HG02610 (cell line): ENCODE measurements at regions not wholly inside any gene's neighbourhood (a gene's known extent, or its start where the extent isn't known, plus 50 kb on each side); places are given as distances from the start of the nearest gene placed in this dataset.
A peak's percentile ranks its signal among the peaks of the same experiment; 100 is the strongest.
"Not testable (repeated sequence)": the region's sequence is repeated elsewhere in the genome, so short reads cannot be mapped to it uniquely, and the experiment has no call there.

Experiments used
- ATAC-seq: cut with Tn5 transposase; IDR thresholded peaks from one replicate; pipeline ENCODE4 v1.9.1; 2021; ENCODE audit warnings: mild to moderate bottlenecking, moderate library complexity; ENCODE audit not compliant: unreplicated experiment

GRCh38 chr10:37067576-37067975 lies 57.8 kb upstream of the ANKRD30A start:
- no peak for ATAC-seq

GRCh38 chr10:37062296-37062695 lies 63.1 kb upstream of the ANKRD30A start:
- not testable (repeated sequence) for ATAC-seq

GRCh38 chr10:37057261-37057660 lies 68.1 kb upstream of the ANKRD30A start:
- no peak for ATAC-seq

- ATAC-seq = no peak
These were observed 71.9 kb upstream of the ANKRD30A start for GRCh38 chr10:37053476-37053875.

- not testable (repeated sequence) for ATAC-seq
These were observed 75.4 kb upstream of the ANKRD30A start for GRCh38 chr10:37049982-37050381.

- not testable (repeated sequence) for ATAC-seq
These were observed 81.1 kb upstream of the ANKRD30A start for GRCh38 chr10:37044319-37044718.

- ATAC-seq = no peak
These were observed 89.5 kb upstream of the ANKRD30A start for GRCh38 chr10:37035853-37036252.

GRCh38 chr10:37015498-37015897 lies 109.9 kb upstream of the ANKRD30A start:
- ATAC-seq = no peak

GRCh38 chr10:37010741-37011140 lies 114.7 kb upstream of the ANKRD30A start:
- ATAC-seq = no peak

- not testable (repeated sequence) for ATAC-seq
These were observed 117.1 kb upstream of the ANKRD30A start for GRCh38 chr10:37008276-37008675.

GRCh38 chr10:37003126-37003525 lies 122.3 kb upstream of the ANKRD30A start:
- no peak for ATAC-seq

- not testable (repeated sequence) for ATAC-seq
These were observed 129.6 kb upstream of the ANKRD30A start for GRCh38 chr10:36995806-36996205.

- no peak for ATAC-seq
These were observed 130.5 kb upstream of the ANKRD30A start for GRCh38 chr10:36994886-36995285.

GRCh38 chr10:36989233-36989632 lies 136.2 kb upstream of the ANKRD30A start:
- ATAC-seq = no peak

GRCh38 chr10:36946598-36946997 lies 178.8 kb upstream of the ANKRD30A start:
- no peak for ATAC-seq

- no peak for ATAC-seq
These were observed 181.9 kb upstream of the ANKRD30A start for GRCh38 chr10:36943544-36943943.

GRCh38 chr10:36942616-36943015 lies 182.8 kb upstream of the ANKRD30A start:
- ATAC-seq = no peak

- no peak for ATAC-seq
These were observed 222.4 kb upstream of the ANKRD30A start for GRCh38 chr10:36903040-36903439.

- no peak for ATAC-seq
These were observed 225.7 kb upstream of the ANKRD30A start for GRCh38 chr10:36899652-36900051.

GRCh38 chr10:36888925-36889573 lies 236.3 kb upstream of the ANKRD30A start:
- peak; percentile 75 for ATAC-seq

- ATAC-seq = no peak
These were observed 239.0 kb upstream of the ANKRD30A start for GRCh38 chr10:36886303-36886891.

GRCh38 chr10:36885746-36886145 lies 239.7 kb upstream of the ANKRD30A start:
- no peak for ATAC-seq

- no peak for ATAC-seq
These were observed 242.6 kb upstream of the ANKRD30A start for GRCh38 chr10:36882781-36883180.
